HG03175 (cell line): ENCODE measurements at regions not wholly inside any gene's neighbourhood (a gene's known extent, or its start where the extent isn't known, plus 50 kb on each side); places are given as distances from the start of the nearest gene placed in this dataset.

Source experiments
- ATAC-seq: cut with Tn5 transposase; IDR thresholded peaks from one replicate; pipeline ENCODE4 v1.9.1; 2021; ENCODE audit warnings: mild to moderate bottlenecking, moderate library complexity; ENCODE audit not compliant: unreplicated experiment

- ATAC-seq: no peak
These were observed 294.6 kb upstream of the ZSWIM2 start for GRCh38 chr2:187143537-187143936.

GRCh38 chr2:187139469-187139868, 290.5 kb upstream of the ZSWIM2 start:
- ATAC-seq: no peak

GRCh38 chr2:187138265-187138664, 289.3 kb upstream of the ZSWIM2 start:
- peak; percentile 73 for ATAC-seq

- no peak for ATAC-seq
These were observed 287.7 kb upstream of the ZSWIM2 start for GRCh38 chr2:187136646-187137045.

GRCh38 chr2:187134306-187134705, 285.3 kb upstream of the ZSWIM2 start:
- no peak for ATAC-seq

- no peak for ATAC-seq
These were observed 280.9 kb upstream of the ZSWIM2 start for GRCh38 chr2:187129868-187130267.

GRCh38 chr2:187129306-187129705, 280.3 kb upstream of the ZSWIM2 start:
- ATAC-seq: no peak

- no peak for ATAC-seq
These were observed 277.5 kb upstream of the ZSWIM2 start for GRCh38 chr2:187126247-187127005.

GRCh38 chr2:187125318-187125717, 276.3 kb upstream of the ZSWIM2 start:
- ATAC-seq: no peak

GRCh38 chr2:187124529-187124928, 275.6 kb upstream of the ZSWIM2 start:
- ATAC-seq: no peak

GRCh38 chr2:187118331-187119099, 269.5 kb upstream of the ZSWIM2 start:
- no peak for ATAC-seq

GRCh38 chr2:187117483-187117882, 268.5 kb upstream of the ZSWIM2 start:
- ATAC-seq: no peak

- no peak for ATAC-seq
These were observed 266.7 kb upstream of the ZSWIM2 start for GRCh38 chr2:187115627-187116026.

- ATAC-seq: no peak
These were observed 258.0 kb upstream of the ZSWIM2 start for GRCh38 chr2:187107001-187107400.

GRCh38 chr2:187105218-187105617, 256.2 kb upstream of the ZSWIM2 start:
- no peak for ATAC-seq

GRCh38 chr2:187102381-187102780, 253.4 kb upstream of the ZSWIM2 start:
- ATAC-seq: no peak

GRCh38 chr2:187098154-187098553, 249.2 kb upstream of the ZSWIM2 start:
- ATAC-seq: no peak

GRCh38 chr2:187093771-187094412, 244.9 kb upstream of the ZSWIM2 start:
- no peak for ATAC-seq

- ATAC-seq: no peak
These were observed 242.7 kb upstream of the ZSWIM2 start for GRCh38 chr2:187091664-187092063.

GRCh38 chr2:187084524-187084923, 235.6 kb upstream of the ZSWIM2 start:
- ATAC-seq: no peak

GRCh38 chr2:187081461-187081860, 232.5 kb upstream of the ZSWIM2 start:
- no peak for ATAC-seq

- no peak for ATAC-seq
These were observed 230.9 kb upstream of the ZSWIM2 start for GRCh38 chr2:187079901-187080300.
